ENCODE measurements at regions not wholly inside any gene's neighbourhood (a gene's known extent, or its start where the extent isn't known, plus 50 kb on each side); places are given as distances from the start of the nearest gene placed in this dataset.

GRCh38 chr13:99829593-99830239 is 141.9 kb downstream of the ZIC5 start:
- no peaks in the 10 kb centered on the region for H3K27me3 Mint-ChIP-seq
- no peaks in the 10 kb centered on the region for H3K4me1 Mint-ChIP-seq
- H3K4me3 Mint-ChIP-seq = no peak overlapping the region
- no peak overlapping the region for H3K27ac Mint-ChIP-seq
- peaks cover 4% of the 10 kb centered on the region for H3K36me3 Mint-ChIP-seq
- no peaks in the 10 kb centered on the region for H3K9me3 Mint-ChIP-seq

GRCh38 chr13:99829161-99829560 is 142.4 kb downstream of the ZIC5 start:
- no peaks in the 10 kb centered on the region for H3K27me3 Mint-ChIP-seq
- no peak overlapping the region for H3K4me3 Mint-ChIP-seq
- peaks cover 0 to 2% (median 0%) of the 10 kb centered on the region in 3 donors for H3K9me3 Mint-ChIP-seq
- no peak overlapping the region for H3K27ac Mint-ChIP-seq
- H3K4me1 Mint-ChIP-seq = no peaks in the 10 kb centered on the region
- H3K36me3 Mint-ChIP-seq = peaks cover 8% of the 10 kb centered on the region

GRCh38 chr13:99828735-99829134 is 142.8 kb downstream of the ZIC5 start:
- no peak overlapping the region for H3K4me3 Mint-ChIP-seq

GRCh38 chr13:99828123-99828522 is 143.4 kb downstream of the ZIC5 start:
- Mint-ChIP-seq H3K4me3 (no peak overlapping the region), H3K36me3 (peaks cover 7% of the 10 kb centered on the region), H3K27ac (no peak overlapping the region), H3K4me1 (no peaks in the 10 kb centered on the region), H3K9me3 (peaks cover 0 to 2% (median 0%) of the 10 kb centered on the region in 3 donors), H3K27me3 (no peaks in the 10 kb centered on the region)

More at GRCh38 chr13:99828735-99829134, 142.8 kb downstream of the ZIC5 start:
- H3K4me1 Mint-ChIP-seq = no peaks in the 10 kb centered on the region
- H3K27ac Mint-ChIP-seq = peak overlapping the region in 1 of 3 donors; percentile 40
- peaks cover 0 to 2% (median 0%) of the 10 kb centered on the region in 3 donors for H3K9me3 Mint-ChIP-seq
- no peaks in the 10 kb centered on the region for H3K27me3 Mint-ChIP-seq
- peaks cover 8% of the 10 kb centered on the region for H3K36me3 Mint-ChIP-seq

GRCh38 chr13:99827011-99827772 is 144.4 kb downstream of the ZIC5 start:
- Mint-ChIP-seq H3K9me3 (peaks cover 0 to 3% (median 2%) of the 10 kb centered on the region in 3 donors), H3K4me3 (no peak overlapping the region), H3K4me1 (no peaks in the 10 kb centered on the region), H3K27me3 (no peaks in the 10 kb centered on the region), H3K36me3 (peaks cover 7% of the 10 kb centered on the region), H3K27ac (no peak overlapping the region)

- peaks cover 0 to 8% (median 4%) of the 10 kb centered on the region in 3 donors for H3K9me3 Mint-ChIP-seq
- no peaks in the 10 kb centered on the region for H3K27me3 Mint-ChIP-seq
- H3K36me3 Mint-ChIP-seq = peaks cover 8% of the 10 kb centered on the region
- no peak overlapping the region for H3K27ac Mint-ChIP-seq
- H3K4me3 Mint-ChIP-seq = no peak overlapping the region
- no peaks in the 10 kb centered on the region for H3K4me1 Mint-ChIP-seq
Observed at GRCh38 chr13:99823961-99824360, 147.6 kb downstream of the ZIC5 start.

GRCh38 chr13:99822820-99823219 is 148.7 kb downstream of the ZIC5 start:
- Mint-ChIP-seq H3K36me3 (peaks cover 5% of the 10 kb centered on the region), H3K27me3 (no peaks in the 10 kb centered on the region), H3K4me3 (no peak overlapping the region), H3K4me1 (peaks cover 0 to 2% (median 0%) of the 10 kb centered on the region in 3 donors), H3K27ac (no peak overlapping the region), H3K9me3 (peaks cover 0 to 8% (median 4%) of the 10 kb centered on the region in 3 donors)

- Mint-ChIP-seq H3K36me3 (peaks cover 5% of the 10 kb centered on the region), H3K4me1 (peaks cover 0 to 2% (median 0%) of the 10 kb centered on the region in 3 donors), H3K4me3 (peak overlapping the region in 1 of 4 donors; percentile 75), H3K9me3 (peaks cover 0 to 8% (median 4%) of the 10 kb centered on the region in 3 donors), H3K27me3 (no peaks in the 10 kb centered on the region), H3K27ac (no peak overlapping the region)
Observed at GRCh38 chr13:99821741-99822140, 149.8 kb downstream of the ZIC5 start.

- H3K27ac Mint-ChIP-seq = no peak overlapping the region
Observed at GRCh38 chr13:99819967-99820366, 151.6 kb downstream of the ZIC5 start.

GRCh38 chr13:99816321-99816720 is 155.2 kb downstream of the ZIC5 start:
- Mint-ChIP-seq H3K4me3 (no peak overlapping the region), H3K9me3 (peaks cover 0 to 5% (median 2%) of the 10 kb centered on the region in 3 donors), H3K36me3 (peaks cover 5% of the 10 kb centered on the region), H3K27ac (no peak overlapping the region), H3K4me1 (peaks cover 0 to 2% (median 0%) of the 10 kb centered on the region in 3 donors), H3K27me3 (no peaks in the 10 kb centered on the region)

More at GRCh38 chr13:99819967-99820366, 151.6 kb downstream of the ZIC5 start:
- Mint-ChIP-seq H3K4me3 (no peak overlapping the region), H3K27me3 (no peaks in the 10 kb centered on the region), H3K4me1 (peaks cover 0 to 2% (median 0%) of the 10 kb centered on the region in 3 donors), H3K36me3 (peaks cover 5% of the 10 kb centered on the region), H3K9me3 (peaks cover 0 to 8% (median 4%) of the 10 kb centered on the region in 3 donors)

- H3K27me3 Mint-ChIP-seq = no peaks in the 10 kb centered on the region
- H3K36me3 Mint-ChIP-seq = peaks cover 4% of the 10 kb centered on the region
- no peak overlapping the region for H3K4me3 Mint-ChIP-seq
- H3K9me3 Mint-ChIP-seq = no peaks in the 10 kb centered on the region
- H3K4me1 Mint-ChIP-seq = peaks cover 2 to 3% (median 3%) of the 10 kb centered on the region in 3 donors
- H3K27ac Mint-ChIP-seq = no peak overlapping the region
Observed at GRCh38 chr13:99813336-99814095, 158.1 kb downstream of the ZIC5 start.

GRCh38 chr13:99812625-99813024 is 158.9 kb downstream of the ZIC5 start:
- Mint-ChIP-seq H3K9me3 (no peaks in the 10 kb centered on the region), H3K27ac (no peak overlapping the region), H3K4me1 (peaks cover 0 to 3% (median 3%) of the 10 kb centered on the region in 3 donors), H3K27me3 (no peaks in the 10 kb centered on the region), H3K36me3 (peaks cover 4% of the 10 kb centered on the region), H3K4me3 (no peak overlapping the region)

GRCh38 chr13:99811067-99811700 is 160.4 kb downstream of the ZIC5 start:
- Mint-ChIP-seq H3K4me3 (no peak overlapping the region), H3K36me3 (peaks cover 4% of the 10 kb centered on the region), H3K27ac (no peak overlapping the region), H3K27me3 (no peaks in the 10 kb centered on the region), H3K4me1 (peaks cover 0 to 3% (median 3%) of the 10 kb centered on the region in 3 donors), H3K9me3 (no peaks in the 10 kb centered on the region)

GRCh38 chr13:99809926-99810325 is 161.6 kb downstream of the ZIC5 start:
- Mint-ChIP-seq H3K27me3 (no peaks in the 10 kb centered on the region), H3K27ac (no peak overlapping the region), H3K4me1 (peaks cover 0 to 3% (median 3%) of the 10 kb centered on the region in 3 donors), H3K9me3 (no peaks in the 10 kb centered on the region), H3K36me3 (peaks cover 4% of the 10 kb centered on the region), H3K4me3 (no peak overlapping the region)

Data from IgD-negative memory B cell (primary cell).